ENCODE measurements at regions not wholly inside any gene's neighbourhood (a gene's known extent, or its start where the extent isn't known, plus 50 kb on each side); places are given as distances from the start of the nearest gene placed in this dataset.

DNA sequence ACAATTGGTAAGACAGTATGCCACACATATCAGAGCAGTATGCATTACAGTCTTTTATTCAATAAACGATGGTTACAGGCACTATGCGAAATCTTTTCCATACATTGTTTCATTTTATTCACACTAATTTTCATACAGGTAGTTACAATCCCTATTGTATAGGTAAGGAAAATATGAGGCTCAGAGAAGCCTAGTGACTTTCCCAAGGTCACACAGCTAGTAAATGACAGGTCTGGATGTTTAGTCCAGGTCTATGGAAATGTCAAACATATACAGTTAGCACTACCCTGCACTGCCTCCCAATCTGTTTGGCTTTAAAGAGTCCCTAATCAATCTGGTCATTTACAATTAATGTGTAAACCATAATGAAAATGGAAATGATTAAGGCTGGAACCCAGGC, 372.2 kb downstream of the MTX2 start:
- Histone ChIP-seq H3K4me3 (ENCODE audit: low read depth, low read length) (no peak overlapping the region), H3K36me3 (ENCODE audit: control insufficient read depth, insufficient read depth, low read length) (no peaks in the 10 kb centered on the region), H3K27me3 (ENCODE audit: control insufficient read depth, insufficient read depth, low read length) (no peaks in the 10 kb centered on the region)
- DNase-seq (ENCODE audit: low read depth): no peak
- TF ChIP-seq, protein P1, sequence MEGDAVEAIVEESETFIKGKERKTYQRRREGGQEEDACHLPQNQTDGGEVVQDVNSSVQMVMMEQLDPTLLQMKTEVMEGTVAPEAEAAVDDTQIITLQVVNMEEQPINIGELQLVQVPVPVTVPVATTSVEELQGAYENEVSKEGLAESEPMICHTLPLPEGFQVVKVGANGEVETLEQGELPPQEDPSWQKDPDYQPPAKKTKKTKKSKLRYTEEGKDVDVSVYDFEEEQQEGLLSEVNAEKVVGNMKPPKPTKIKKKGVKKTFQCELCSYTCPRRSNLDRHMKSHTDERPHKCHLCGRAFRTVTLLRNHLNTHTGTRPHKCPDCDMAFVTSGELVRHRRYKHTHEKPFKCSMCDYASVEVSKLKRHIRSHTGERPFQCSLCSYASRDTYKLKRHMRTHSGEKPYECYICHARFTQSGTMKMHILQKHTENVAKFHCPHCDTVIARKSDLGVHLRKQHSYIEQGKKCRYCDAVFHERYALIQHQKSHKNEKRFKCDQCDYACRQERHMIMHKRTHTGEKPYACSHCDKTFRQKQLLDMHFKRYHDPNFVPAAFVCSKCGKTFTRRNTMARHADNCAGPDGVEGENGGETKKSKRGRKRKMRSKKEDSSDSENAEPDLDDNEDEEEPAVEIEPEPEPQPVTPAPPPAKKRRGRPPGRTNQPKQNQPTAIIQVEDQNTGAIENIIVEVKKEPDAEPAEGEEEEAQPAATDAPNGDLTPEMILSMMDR (IDR thresholded peaks at IDR 0.05; ENCODE audit: insufficient read depth, low read length, poor library complexity, severe bottlenecking): no peak

DNA sequence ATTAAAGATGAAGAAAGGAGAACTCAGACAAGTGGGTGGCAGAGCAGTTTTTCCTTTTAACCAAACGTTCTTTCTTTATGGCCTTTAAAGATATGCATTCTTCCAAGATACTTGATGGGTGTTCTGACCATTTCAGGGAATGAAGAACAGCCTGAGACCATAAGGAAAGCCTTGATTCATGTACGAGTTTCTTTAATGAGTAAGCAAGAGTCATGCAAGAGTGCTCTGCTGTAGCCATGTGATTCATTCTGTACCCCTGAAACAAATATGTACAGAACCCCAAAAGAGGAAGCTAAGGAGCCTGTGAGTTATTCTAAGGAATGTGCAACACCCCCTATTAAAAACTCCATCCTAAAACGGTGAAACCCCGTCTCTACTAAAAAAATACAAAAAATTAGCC, 372.8 kb downstream of the MTX2 start:
- peak; percentile 96 for DNase-seq (ENCODE audit: low read depth)
- no peak overlapping the region for H3K4me3 ChIP-seq (ENCODE audit: low read depth, low read length)
- no peaks in the 10 kb centered on the region for H3K27me3 ChIP-seq (ENCODE audit: control insufficient read depth, insufficient read depth, low read length)
- no peaks in the 10 kb centered on the region for H3K36me3 ChIP-seq (ENCODE audit: control insufficient read depth, insufficient read depth, low read length)
- TF ChIP-seq, protein P1 (IDR thresholded peaks at IDR 0.05; ENCODE audit: insufficient read depth, low read length, poor library complexity, severe bottlenecking): no peak

- TF ChIP-seq, protein P1 (IDR thresholded peaks at IDR 0.05; ENCODE audit: insufficient read depth, low read length, poor library complexity, severe bottlenecking): no peak
- H3K36me3 ChIP-seq (ENCODE audit: control insufficient read depth, insufficient read depth, low read length): no peaks in the 10 kb centered on the region
- H3K4me3 ChIP-seq (ENCODE audit: low read depth, low read length): no peak overlapping the region
- DNase-seq (ENCODE audit: low read depth): no peak
- H3K27me3 ChIP-seq (ENCODE audit: control insufficient read depth, insufficient read depth, low read length): no peaks in the 10 kb centered on the region
Measured at GRCh38 chr2:176643646-176644045, 374.4 kb downstream of the MTX2 start.

DNA sequence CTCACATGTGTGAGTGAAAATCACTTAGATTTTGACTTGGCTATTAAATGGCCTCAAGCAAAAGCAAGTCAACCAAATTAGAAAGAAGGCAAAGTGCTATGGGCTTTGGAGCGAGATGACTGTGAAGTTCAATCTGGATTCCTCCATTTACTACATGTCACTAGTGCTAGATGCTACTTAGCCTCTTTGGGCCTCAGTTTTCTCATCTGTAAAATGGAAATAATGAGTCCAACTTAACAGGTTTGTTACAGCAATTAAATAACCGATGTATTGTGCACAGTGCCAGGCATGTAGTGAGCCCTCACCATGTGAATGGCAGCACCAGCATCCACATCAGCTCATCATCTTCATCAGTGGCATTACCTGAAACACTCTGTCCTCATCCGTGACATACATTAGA, 376.3 kb downstream of the MTX2 start:
- Histone ChIP-seq H3K36me3 (ENCODE audit: control insufficient read depth, insufficient read depth, low read length) (no peaks in the 10 kb centered on the region), H3K4me3 (ENCODE audit: low read depth, low read length) (no peak overlapping the region), H3K27me3 (ENCODE audit: control insufficient read depth, insufficient read depth, low read length) (no peaks in the 10 kb centered on the region)
- DNase-seq (ENCODE audit: low read depth): no peak
- TF ChIP-seq, protein P1 (IDR thresholded peaks at IDR 0.05; ENCODE audit: insufficient read depth, low read length, poor library complexity, severe bottlenecking): no peak

GRCh38 chr2:176646033-176646615, 376.9 kb downstream of the MTX2 start:
- H3K27me3 ChIP-seq (ENCODE audit: control insufficient read depth, insufficient read depth, low read length): no peaks in the 10 kb centered on the region
- TF ChIP-seq, protein P1 (IDR thresholded peaks at IDR 0.05; ENCODE audit: insufficient read depth, low read length, poor library complexity, severe bottlenecking): no peak

More at GRCh38 chr2:176646033-176646615, 376.9 kb downstream of the MTX2 start:
- Histone ChIP-seq H3K4me3 (ENCODE audit: low read depth, low read length) (no peak overlapping the region), H3K36me3 (ENCODE audit: control insufficient read depth, insufficient read depth, low read length) (no peaks in the 10 kb centered on the region)
- no peak for DNase-seq (ENCODE audit: low read depth)
